GM18508 (cell line): ENCODE measurements at regions not wholly inside any gene's neighbourhood (a gene's known extent, or its start where the extent isn't known, plus 50 kb on each side); places are given as distances from the start of the nearest gene placed in this dataset.

Experiments used
- ATAC-seq: cut with Tn5 transposase; IDR thresholded peaks from one replicate; pipeline ENCODE4 v1.9.1; 2021; ENCODE audit warnings: moderate number of reproducible peaks; ENCODE audit not compliant: insufficient read depth, unreplicated experiment

DNA sequence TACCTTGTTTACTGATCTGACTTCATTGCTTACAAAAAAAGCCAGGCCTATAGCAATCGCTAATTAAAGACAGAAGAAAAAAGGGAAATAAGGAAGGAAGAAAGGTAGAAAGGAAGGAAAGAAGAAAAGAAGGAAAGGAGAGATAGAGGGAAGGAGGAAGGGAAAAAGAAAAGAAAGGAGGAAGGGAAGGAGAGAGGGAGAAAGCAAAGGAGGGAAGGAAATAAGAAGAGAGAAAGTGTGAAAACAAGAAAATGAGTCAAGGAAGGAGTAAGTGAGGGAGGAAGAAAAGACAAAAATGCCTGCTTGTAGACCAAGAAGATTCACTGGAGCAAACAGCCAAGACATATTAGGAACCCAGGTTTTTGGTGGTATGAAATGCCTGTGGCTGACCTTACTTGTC lies 57.0 kb upstream of the MAGEB16 start:
- ATAC-seq = no peak

DNA sequence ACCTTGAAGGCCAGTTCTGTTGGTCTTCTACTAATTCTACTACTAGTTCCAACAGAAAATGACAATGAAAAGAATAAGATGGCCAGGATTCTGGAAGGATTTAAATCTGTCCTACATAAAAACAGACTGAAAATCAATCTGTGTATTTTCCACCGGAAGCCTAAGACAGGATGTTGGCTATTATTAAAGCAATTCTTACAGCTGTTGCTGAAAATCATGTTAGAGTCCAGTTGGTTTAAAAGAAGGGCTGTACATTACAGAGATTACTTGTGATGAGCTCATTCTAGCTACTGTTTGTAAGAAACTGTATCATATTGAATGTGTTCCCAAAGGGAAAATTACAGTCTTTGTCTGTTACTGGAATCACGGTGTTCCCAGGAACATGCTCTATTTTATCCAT lies 54.8 kb upstream of the MAGEB16 start:
- no peak for ATAC-seq
